Fibroblast of lung (primary cell): ENCODE measurements at regions not wholly inside any gene's neighbourhood (a gene's known extent, or its start where the extent isn't known, plus 50 kb on each side); places are given as distances from the start of the nearest gene placed in this dataset.

Experiments used
- DNase-seq, 2 donors: peaks; one replicate each; pipeline versions ENCODE4 v3.0.0 to v3.0.0-alpha.2; 2010; ENCODE audit warnings: low read depth in 2 of 2
- H2AFZ ChIP-seq: 2 replicates; pipeline ENCODE4 v1.5.1; 2012; ENCODE audit warnings: low read length, control low read depth, inconsistent platforms
- H3K27ac ChIP-seq: 2 replicates; pipeline ENCODE4 v1.5.1; 2011; ENCODE audit warnings: low read length, control low read depth; ENCODE audit not compliant: insufficient read depth
- H3K27me3 ChIP-seq: 2 replicates; pipeline ENCODE4 v1.5.1; 2011; ENCODE audit warnings: mild to moderate bottlenecking, low read length; ENCODE audit not compliant: control insufficient read depth, insufficient read depth
- H3K36me3 ChIP-seq: 2 replicates; pipeline ENCODE4 v1.5.1; 2011; ENCODE audit warnings: low read length; ENCODE audit not compliant: control insufficient read depth, insufficient read depth
- H3K4me1 ChIP-seq: 2 replicates; pipeline ENCODE4 v1.5.1; 2011; ENCODE audit warnings: low read length; ENCODE audit not compliant: control insufficient read depth, insufficient read depth; ENCODE audit errors: extremely low read depth
- H3K4me2 ChIP-seq: 2 replicates; pipeline ENCODE4 v1.5.1; 2011; ENCODE audit warnings: low read length, control low read depth; ENCODE audit not compliant: insufficient read depth; ENCODE audit errors: extremely low read depth
- H3K4me3 ChIP-seq, 4 experiments: fragments of 200-600 bp in 1 of 4; sonication (generic) in 1 of 4; replicated peaks in 1 of 4; 2 replicates each; pipeline ENCODE4 v1.5.1; 2011 to 2016; ENCODE audit warnings: low read length in 4 of 4, low read depth in 3 of 4, mild to moderate bottlenecking in 3 of 4, control low read depth in 2 of 4, inconsistent platforms in 1 of 4, mixed read lengths in 1 of 4; ENCODE audit not compliant: insufficient read depth in 1 of 4; ENCODE audit errors: control extremely low read depth in 1 of 4
- H3K79me2 ChIP-seq: 2 replicates; pipeline ENCODE4 v1.5.1; 2012; ENCODE audit warnings: mild to moderate bottlenecking, low read length, inconsistent platforms; ENCODE audit not compliant: control insufficient read depth, insufficient read depth
- H3K9ac ChIP-seq: 2 replicates; pipeline ENCODE4 v1.5.1; 2011; ENCODE audit warnings: mild to moderate bottlenecking, low read length, control low read depth; ENCODE audit not compliant: insufficient read depth
- H3K9me3 ChIP-seq: 2 replicates; pipeline ENCODE4 v1.5.1; 2012; ENCODE audit warnings: low read depth, low read length; ENCODE audit not compliant: control insufficient read depth, insufficient read depth
- H4K20me1 ChIP-seq: 2 replicates; pipeline ENCODE4 v1.5.1; 2011; ENCODE audit warnings: low read length; ENCODE audit not compliant: control insufficient read depth, insufficient read depth; ENCODE audit errors: extremely low read depth
- CTCF ChIP-seq, 2 donors: IDR thresholded peaks in 1 of 2; conservative IDR thresholded peaks in 1 of 2; 1 replicate in 1 of 2; 2 replicates in 1 of 2; pipeline ENCODE4 v1.5.1; 2011 to 2012; ENCODE audit warnings: low read length in 2 of 2, control low read depth in 1 of 2, inconsistent platforms in 1 of 2, low read depth in 1 of 2, mild to moderate bottlenecking in 1 of 2
- EZH2 ChIP-seq: IDR thresholded peaks from 2 replicates; pipeline ENCODE4 v1.5.1; 2012; ENCODE audit warnings: low read length, control low read depth, mild to moderate bottlenecking; ENCODE audit errors: missing control alignments

- H3K27ac ChIP-seq, result no peak overlapping the region
- H2AFZ ChIP-seq, result no peak overlapping the region
- no peaks in the 10 kb centered on the region for H3K79me2 ChIP-seq
- no peaks in the 10 kb centered on the region for H3K36me3 ChIP-seq
- no peak overlapping the region for H3K9ac ChIP-seq
- H3K4me2 ChIP-seq, result no peak overlapping the region
- DNase-seq, result no peak
- H3K4me3 ChIP-seq, result no peak overlapping the region
- H3K4me1 ChIP-seq, result no peaks in the 10 kb centered on the region
- H3K9me3 ChIP-seq, result no peaks in the 10 kb centered on the region
- no peaks in the 10 kb centered on the region for H3K27me3 ChIP-seq
- H4K20me1 ChIP-seq, result no peaks in the 10 kb centered on the region
- TF ChIP-seq CTCF (conservative IDR thresholded peaks at IDR 0.05 in 1 of 2, IDR thresholded peaks at IDR 0.05 in 1 of 2; ENCODE audit: low read depth in 1 of 2, low read length in 2 of 2) (no peak), EZH2 (no peak)
Observed at GRCh38 chrX:40373641-40374040, 207.1 kb upstream of the ATP6AP2 start.

GRCh38 chrX:40373025-40373424, 207.7 kb upstream of the ATP6AP2 start:
- no peak overlapping the region for H3K27ac ChIP-seq
- no peaks in the 10 kb centered on the region for H3K4me1 ChIP-seq
- no peak for DNase-seq
- no peak overlapping the region for H3K9ac ChIP-seq
- H3K4me3 ChIP-seq, result no peak overlapping the region
- H3K36me3 ChIP-seq, result no peaks in the 10 kb centered on the region
- H3K27me3 ChIP-seq, result no peaks in the 10 kb centered on the region
- no peaks in the 10 kb centered on the region for H3K79me2 ChIP-seq
- H3K4me2 ChIP-seq, result no peak overlapping the region
- H2AFZ ChIP-seq, result no peak overlapping the region
- no peaks in the 10 kb centered on the region for H4K20me1 ChIP-seq
- no peak for TF ChIP-seq CTCF (conservative IDR thresholded peaks at IDR 0.05 in 1 of 2, IDR thresholded peaks at IDR 0.05 in 1 of 2; ENCODE audit: low read depth in 1 of 2, low read length in 2 of 2)
- TF ChIP-seq EZH2, result no peak
- no peaks in the 10 kb centered on the region for H3K9me3 ChIP-seq

- Histone ChIP-seq H3K27ac (no peak overlapping the region), H3K79me2 (no peaks in the 10 kb centered on the region), H3K36me3 (no peaks in the 10 kb centered on the region), H3K4me3 (no peak overlapping the region), H3K4me2 (no peak overlapping the region), H2AFZ (no peak overlapping the region), H4K20me1 (no peaks in the 10 kb centered on the region), H3K9me3 (no peaks in the 10 kb centered on the region), H3K27me3 (no peaks in the 10 kb centered on the region), H3K4me1 (no peaks in the 10 kb centered on the region), H3K9ac (no peak overlapping the region)
- TF ChIP-seq EZH2, result no peak
- no peak for TF ChIP-seq CTCF (conservative IDR thresholded peaks at IDR 0.05 in 1 of 2, IDR thresholded peaks at IDR 0.05 in 1 of 2; ENCODE audit: low read depth in 1 of 2, low read length in 2 of 2)
- DNase-seq, result no peak
Observed at GRCh38 chrX:40371376-40371775, 209.4 kb upstream of the ATP6AP2 start.
